ENCODE measurements at regions not wholly inside any gene's neighbourhood (a gene's known extent, or its start where the extent isn't known, plus 50 kb on each side); places are given as distances from the start of the nearest gene placed in this dataset.

GRCh38 chr2:146771531-146771930, 1073.3 kb upstream of the ACVR2A start:
- TF ChIP-seq CREB5 (CRISPR knock-in tag; IDR thresholded peaks at IDR 0.05; ENCODE audit: low read depth) = no peak
- no peak for TF ChIP-seq ZNF565 (CRISPR knock-in tag; conservative IDR thresholded peaks at IDR 0.05; ENCODE audit: low read depth)
- no peak for TF ChIP-seq CSRNP3 (CRISPR knock-in tag; IDR thresholded peaks at IDR 0.05)
- TF ChIP-seq PPARA (CRISPR knock-in tag; IDR thresholded peaks at IDR 0.05; ENCODE audit: borderline replicate concordance) = no peak
- TF ChIP-seq ISL1 (CRISPR knock-in tag; IDR thresholded peaks at IDR 0.05) = no peak
- no peak for TF ChIP-seq TSHZ2 (CRISPR knock-in tag; IDR thresholded peaks at IDR 0.05)
- TF ChIP-seq ARNTL (CRISPR knock-in tag; IDR thresholded peaks at IDR 0.05; ENCODE audit: borderline replicate concordance, low read depth) = no peak
- TF ChIP-seq PATZ1 (CRISPR knock-in tag; IDR thresholded peaks at IDR 0.05; ENCODE audit: borderline replicate concordance) = no peak
- TF ChIP-seq POU6F1 (CRISPR knock-in tag; IDR thresholded peaks at IDR 0.05; ENCODE audit: borderline replicate concordance, low read depth) = no peak
- no peak for TF ChIP-seq ZFP3 (CRISPR knock-in tag; IDR thresholded peaks at IDR 0.05)
- no peak for TF ChIP-seq ESRRG (CRISPR knock-in tag; IDR thresholded peaks at IDR 0.05)
- no peak for TF ChIP-seq TOX (CRISPR knock-in tag; IDR thresholded peaks at IDR 0.05; ENCODE audit: borderline replicate concordance)
